Muscle layer of colon (tissue), 2 donors: ENCODE measurements at regions not wholly inside any gene's neighbourhood (a gene's known extent, or its start where the extent isn't known, plus 50 kb on each side); places are given as distances from the start of the nearest gene placed in this dataset.
A peak's percentile ranks its signal among the peaks of the same experiment; 100 is the strongest.
"Not testable (repeated sequence)": the region's sequence is repeated elsewhere in the genome, so short reads cannot be mapped to it uniquely, and the experiment has no call there.

ENCODE experiments used
- H3K27ac ChIP-seq: one replicate; pipeline ENCODE4 v1.7.0; 2013; ENCODE audit warnings: low read depth, mild to moderate bottlenecking, low read length, moderate library complexity
- H3K27me3 ChIP-seq, 2 donors: one replicate each; pipeline ENCODE4 v1.7.0; 2013; ENCODE audit warnings: low read length in 2 of 2, mild to moderate bottlenecking in 2 of 2; ENCODE audit not compliant: insufficient read depth in 2 of 2, control insufficient read depth in 1 of 2
- H3K36me3 ChIP-seq: one replicate; pipeline ENCODE4 v1.7.0; 2013; ENCODE audit warnings: mild to moderate bottlenecking, low read length; ENCODE audit not compliant: insufficient read depth
- H3K4me1 ChIP-seq: one replicate; pipeline ENCODE4 v1.7.0; 2013; ENCODE audit warnings: mild to moderate bottlenecking, low read length; ENCODE audit not compliant: insufficient read depth
- H3K4me3 ChIP-seq, 2 donors: one replicate each; pipeline ENCODE4 v1.7.0; 2013; ENCODE audit warnings: low read length in 2 of 2, low read depth in 1 of 2, mild to moderate bottlenecking in 1 of 2, moderate library complexity in 1 of 2
- H3K9ac ChIP-seq: one replicate; pipeline ENCODE4 v1.7.0; 2013; ENCODE audit warnings: low read length
- H3K9me3 ChIP-seq: one replicate; pipeline ENCODE4 v1.7.0; 2013; ENCODE audit warnings: mild to moderate bottlenecking, low read length
- donor health status: abdominal sarcoma.
- donor health status: Adenocarcinoma of cecum.

DNA sequence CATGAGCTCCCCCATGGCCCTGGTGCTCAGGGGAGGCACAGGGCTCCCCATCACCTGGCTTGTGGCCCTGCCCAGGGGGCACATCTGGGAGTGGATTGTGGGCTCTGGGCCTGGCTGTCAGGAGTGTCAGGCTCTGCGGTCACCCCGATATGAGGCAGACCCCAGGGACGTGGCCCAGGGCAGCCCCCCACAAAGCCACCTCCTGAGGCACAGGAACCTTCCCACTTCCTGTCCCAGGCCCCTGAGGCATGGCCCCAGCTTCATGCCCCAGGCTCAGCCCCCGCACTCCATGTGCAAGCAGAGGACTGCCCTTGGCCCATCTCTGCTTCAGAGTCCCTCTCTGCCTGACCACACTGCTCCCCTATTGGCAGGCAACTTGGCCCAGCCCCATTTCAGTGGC is 160.3 kb downstream of the PCTP start:
- Histone ChIP-seq H3K27me3 (no peaks in the 10 kb centered on the region), H3K4me1 (no peaks in the 10 kb centered on the region), H3K27ac (no peak overlapping the region), H3K4me3 (no peak overlapping the region), H3K36me3 (no peaks in the 10 kb centered on the region), H3K9me3 (no peaks in the 10 kb centered on the region), H3K9ac (no peak overlapping the region)

DNA sequence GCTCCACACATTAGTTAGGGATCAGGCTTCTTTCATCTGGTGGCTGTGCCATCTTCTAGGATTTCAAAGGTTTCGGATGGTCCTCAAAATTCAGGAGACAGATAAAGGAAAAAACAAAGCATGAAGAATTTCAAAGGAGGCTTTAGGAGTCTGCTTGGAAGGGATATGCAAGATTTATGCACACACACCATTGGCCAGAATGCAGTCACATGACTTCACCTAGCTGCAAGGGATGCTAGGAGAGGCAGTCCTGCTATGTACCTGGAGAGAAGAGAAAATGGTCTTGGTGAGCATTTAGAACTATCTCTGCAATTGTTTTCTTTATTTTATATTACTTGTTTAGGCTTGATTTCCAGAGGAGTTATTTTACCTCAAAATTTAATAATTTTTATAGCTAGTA is 174.6 kb downstream of the PCTP start:
- Histone ChIP-seq H3K27ac (no peak overlapping the region), H3K4me3 (no peak overlapping the region)

DNA sequence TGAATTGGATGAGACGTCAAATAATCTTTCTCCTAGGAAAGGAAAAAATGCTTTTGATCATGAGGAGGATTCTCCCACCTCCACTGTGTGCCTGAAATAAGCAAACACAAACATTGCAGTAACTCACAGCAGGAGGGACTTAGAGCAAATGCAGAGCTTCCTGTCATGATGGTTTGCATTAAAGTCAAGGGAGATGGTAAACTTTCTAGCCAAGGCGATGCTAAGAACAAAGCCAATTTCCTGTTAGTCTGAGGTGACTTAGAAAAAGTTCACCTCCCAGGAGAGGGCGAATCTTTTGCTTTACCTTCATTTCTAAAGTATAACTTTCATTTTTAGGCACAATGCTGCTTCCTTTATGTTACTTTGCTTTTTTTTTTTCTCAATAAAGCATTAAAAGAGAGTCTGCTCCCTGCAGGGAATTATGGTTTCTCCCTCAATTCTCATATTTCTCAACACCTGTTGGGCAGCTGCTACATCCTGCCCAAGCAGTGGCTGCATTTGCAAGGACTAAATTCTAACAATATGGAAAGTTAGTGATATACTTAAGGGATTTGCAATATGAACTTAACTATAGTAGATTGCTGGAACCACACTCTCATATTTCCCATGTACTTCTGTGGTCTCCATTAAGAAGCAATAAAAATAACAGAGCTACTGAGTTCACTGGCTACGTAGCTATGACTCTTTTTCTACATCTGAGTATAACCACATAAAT is 175.6 kb downstream of the PCTP start:
- no peak overlapping the region for H3K4me3 ChIP-seq
- no peaks in the 10 kb centered on the region for H3K27me3 ChIP-seq
- no peaks in the 10 kb centered on the region for H3K9me3 ChIP-seq
- no peaks in the 10 kb centered on the region for H3K4me1 ChIP-seq
- H3K27ac ChIP-seq, result no peak overlapping the region
- no peak overlapping the region for H3K9ac ChIP-seq
- no peaks in the 10 kb centered on the region for H3K36me3 ChIP-seq

More for the DNA sequence above, 174.6 kb downstream of the PCTP start:
- H3K9me3 ChIP-seq, result no peaks in the 10 kb centered on the region
- H3K27me3 ChIP-seq, result no peaks in the 10 kb centered on the region
- H3K36me3 ChIP-seq, result no peaks in the 10 kb centered on the region
- H3K9ac ChIP-seq, result no peak overlapping the region
- H3K4me1 ChIP-seq, result no peaks in the 10 kb centered on the region

DNA sequence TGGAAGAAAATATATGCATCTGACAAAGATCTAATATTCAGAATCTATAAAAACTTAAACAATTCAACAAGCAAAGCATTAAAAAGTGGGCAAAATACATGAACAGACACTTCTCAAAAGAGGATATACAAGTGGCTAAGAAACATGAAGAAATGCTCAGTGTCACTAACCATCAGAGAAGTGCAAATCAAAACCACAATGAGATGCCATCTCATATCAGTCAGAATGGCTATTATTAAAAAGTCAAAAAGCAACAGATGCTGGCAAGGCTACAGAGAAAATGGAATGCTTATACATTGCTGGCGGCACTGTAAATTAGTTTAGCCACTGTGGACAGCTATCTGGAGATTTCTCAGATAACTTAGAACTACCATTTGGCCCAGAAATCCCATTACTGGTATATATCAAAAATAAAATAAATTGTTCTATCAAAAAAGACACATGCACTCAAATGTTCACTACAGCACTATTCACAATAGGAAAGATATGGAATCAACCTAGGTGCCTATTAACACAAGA is 179.5 kb downstream of the PCTP start:
- H3K9me3 ChIP-seq, result no peaks in the 10 kb centered on the region
- no peaks in the 10 kb centered on the region for H3K27me3 ChIP-seq
- H3K9ac ChIP-seq, result no peak overlapping the region
- H3K4me3 ChIP-seq, result no peak overlapping the region
- no peak overlapping the region for H3K27ac ChIP-seq
- no peaks in the 10 kb centered on the region for H3K36me3 ChIP-seq
- no peaks in the 10 kb centered on the region for H3K4me1 ChIP-seq

DNA sequence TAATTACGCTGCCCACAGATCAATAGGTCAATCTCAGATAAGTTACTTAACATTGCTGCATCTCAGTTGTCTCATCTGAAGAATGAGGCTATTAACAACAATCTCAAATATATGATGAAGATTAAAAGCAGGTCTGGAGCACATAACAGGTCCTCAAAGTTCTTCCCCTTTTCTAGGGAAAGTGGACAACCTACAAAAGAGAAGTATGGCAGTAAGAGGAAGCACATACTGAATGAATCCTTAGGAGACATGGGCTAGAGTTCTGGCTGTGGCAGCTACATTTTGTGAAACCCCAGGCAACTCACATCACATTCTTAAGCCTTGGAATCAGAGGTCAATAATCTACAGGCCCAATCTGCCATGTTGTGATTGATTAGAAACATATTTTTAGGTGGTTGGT is 180.6 kb downstream of the PCTP start:
- no peaks in the 10 kb centered on the region for H3K27me3 ChIP-seq
- no peak overlapping the region for H3K9ac ChIP-seq
- H3K9me3 ChIP-seq, result no peaks in the 10 kb centered on the region
- H3K4me3 ChIP-seq, result peak overlapping the region in 1 of 2 donors; percentile 2
- H3K36me3 ChIP-seq, result no peaks in the 10 kb centered on the region
- no peak overlapping the region for H3K27ac ChIP-seq
- no peaks in the 10 kb centered on the region for H3K4me1 ChIP-seq

DNA sequence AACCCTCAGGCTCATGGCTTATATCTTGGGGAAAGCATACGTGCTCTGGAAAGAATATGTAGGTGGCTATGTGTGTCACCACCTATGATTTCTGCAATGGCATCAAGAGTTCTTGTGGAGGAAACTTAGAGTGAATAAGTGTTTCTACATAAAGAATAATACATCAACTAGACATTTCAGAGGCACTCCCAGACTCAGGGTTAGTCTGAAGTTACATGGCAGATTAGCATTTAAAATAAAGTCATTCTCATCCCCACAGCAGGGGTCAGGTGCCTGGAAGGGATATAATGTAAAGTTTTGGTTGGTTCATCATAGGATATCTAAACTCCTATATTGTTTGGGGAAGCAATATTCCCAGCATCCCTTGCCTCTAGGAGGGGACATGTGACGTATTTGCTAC is 182.1 kb downstream of the PCTP start:
- no peaks in the 10 kb centered on the region for H3K4me1 ChIP-seq
- no peak overlapping the region for H3K4me3 ChIP-seq
- H3K27ac ChIP-seq, result no peak overlapping the region
- H3K9ac ChIP-seq, result no peak overlapping the region
- H3K9me3 ChIP-seq, result no peaks in the 10 kb centered on the region
- H3K27me3 ChIP-seq, result no peaks in the 10 kb centered on the region
- no peaks in the 10 kb centered on the region for H3K36me3 ChIP-seq

DNA sequence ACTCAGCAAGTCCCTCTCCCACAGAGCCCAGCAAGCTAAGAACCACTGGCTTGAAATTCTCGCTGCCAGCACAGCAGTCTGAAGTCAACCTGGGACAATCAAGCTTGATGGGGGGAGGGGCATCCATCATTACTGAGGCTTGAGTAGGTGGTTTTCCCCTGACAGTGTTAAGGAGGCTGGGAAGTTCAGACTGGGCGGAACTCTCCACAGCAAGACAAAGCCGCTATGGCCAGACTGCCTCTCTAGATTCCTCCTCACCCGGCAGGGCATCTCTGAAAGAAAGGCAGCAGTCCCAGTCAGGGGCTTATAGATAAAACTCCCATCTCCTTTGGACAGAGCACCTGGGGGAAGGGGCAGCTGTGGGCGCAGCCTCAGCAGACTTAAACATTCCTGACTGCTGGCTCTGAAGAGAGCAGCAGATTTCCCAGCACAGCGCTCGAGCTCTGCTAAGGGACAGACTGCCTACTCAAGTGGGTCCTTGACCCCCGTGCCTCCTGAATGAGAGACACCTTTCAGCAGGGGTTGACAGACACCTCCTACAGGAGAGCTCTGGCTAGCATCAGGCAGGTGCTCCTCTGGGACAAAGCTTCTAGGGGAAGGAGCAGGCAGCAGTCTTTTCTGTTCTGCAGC is 188.4 kb downstream of the PCTP start:
- H3K27me3 ChIP-seq, H3K4me3 ChIP-seq, H3K36me3 ChIP-seq, H3K9ac ChIP-seq, H3K9me3 ChIP-seq, H3K4me1 ChIP-seq, H3K27ac ChIP-seq: not testable (repeated sequence)

DNA sequence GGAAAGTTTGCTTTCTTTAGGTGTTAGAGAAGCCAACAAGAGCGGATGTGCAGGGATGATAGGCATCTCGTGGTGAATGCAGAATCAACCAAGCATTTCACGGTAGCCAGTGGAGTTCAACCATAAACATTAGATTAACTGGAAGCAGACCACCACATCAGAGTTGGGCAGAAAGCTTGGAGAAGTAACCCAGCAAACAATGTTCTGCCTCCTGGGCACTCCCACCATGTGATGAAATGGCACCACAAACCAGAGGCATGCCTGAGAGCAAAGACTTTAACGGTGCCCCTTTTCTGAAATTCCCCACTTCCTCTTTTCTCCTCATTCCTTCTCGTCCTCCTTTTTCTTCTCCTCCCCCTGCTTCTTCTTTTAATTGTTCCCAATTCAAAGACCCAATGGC is 193.5 kb upstream of the ANKFN1 start:
- no peaks in the 10 kb centered on the region for H3K9me3 ChIP-seq
- H3K27ac ChIP-seq, result no peak overlapping the region
- H3K36me3 ChIP-seq, result no peaks in the 10 kb centered on the region
- H3K4me1 ChIP-seq, result peaks cover 9% of the 10 kb centered on the region
- H3K9ac ChIP-seq, result no peak overlapping the region
- no peak overlapping the region for H3K4me3 ChIP-seq
- H3K27me3 ChIP-seq, result no peaks in the 10 kb centered on the region

DNA sequence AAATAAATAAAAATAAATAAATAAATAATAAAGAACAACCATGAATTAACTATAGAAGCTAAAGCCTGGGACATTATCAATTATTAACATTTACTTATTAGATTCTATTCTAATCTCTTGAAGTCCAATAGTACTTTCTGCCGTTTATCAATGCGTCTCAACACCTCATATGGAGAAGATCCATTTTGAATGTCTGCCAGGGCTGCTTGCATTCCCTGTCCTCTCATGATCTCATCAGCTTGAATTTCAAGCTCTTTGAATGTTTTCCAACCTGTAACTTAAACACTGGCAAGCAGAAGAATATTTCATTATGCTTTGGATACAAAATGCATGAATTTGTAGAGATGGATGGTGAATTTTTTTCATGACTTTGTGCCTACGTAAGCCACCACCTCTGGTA is 191.9 kb upstream of the ANKFN1 start:
- peaks cover 9% of the 10 kb centered on the region for H3K4me1 ChIP-seq
- no peaks in the 10 kb centered on the region for H3K9me3 ChIP-seq
- H3K27ac ChIP-seq, result no peak overlapping the region
- H3K27me3 ChIP-seq, result no peaks in the 10 kb centered on the region
- H3K36me3 ChIP-seq, result no peaks in the 10 kb centered on the region
- H3K4me3 ChIP-seq, result no peak overlapping the region
- H3K9ac ChIP-seq, result no peak overlapping the region

DNA sequence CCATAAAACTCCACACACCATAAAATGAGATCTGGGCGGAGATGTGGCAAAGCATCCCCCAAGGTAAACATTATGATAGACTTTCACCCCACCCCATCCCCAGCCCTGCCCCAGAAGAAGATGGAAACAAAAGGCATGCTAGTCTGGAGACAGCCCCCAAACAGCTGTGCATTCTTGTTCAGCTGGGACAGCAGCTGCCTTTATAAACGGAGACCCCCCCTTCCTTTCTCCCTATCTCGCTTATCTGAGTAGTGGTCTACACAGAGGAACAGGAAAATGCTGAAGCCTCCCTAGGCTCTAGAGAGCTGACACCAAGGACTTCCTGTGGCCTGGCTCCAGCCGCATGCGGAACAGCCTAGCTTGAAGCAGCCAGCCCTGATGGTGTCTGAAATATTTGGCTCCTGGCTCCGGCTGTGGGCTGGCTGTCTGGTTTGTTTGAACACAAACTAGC is 190.3 kb upstream of the ANKFN1 start:
- H3K9ac ChIP-seq, result no peak overlapping the region
- no peaks in the 10 kb centered on the region for H3K9me3 ChIP-seq
- H3K4me1 ChIP-seq, result peaks cover 9% of the 10 kb centered on the region
- H3K27me3 ChIP-seq, result no peaks in the 10 kb centered on the region
- no peaks in the 10 kb centered on the region for H3K36me3 ChIP-seq
- H3K4me3 ChIP-seq, result no peak overlapping the region
- H3K27ac ChIP-seq, result no peak overlapping the region

DNA sequence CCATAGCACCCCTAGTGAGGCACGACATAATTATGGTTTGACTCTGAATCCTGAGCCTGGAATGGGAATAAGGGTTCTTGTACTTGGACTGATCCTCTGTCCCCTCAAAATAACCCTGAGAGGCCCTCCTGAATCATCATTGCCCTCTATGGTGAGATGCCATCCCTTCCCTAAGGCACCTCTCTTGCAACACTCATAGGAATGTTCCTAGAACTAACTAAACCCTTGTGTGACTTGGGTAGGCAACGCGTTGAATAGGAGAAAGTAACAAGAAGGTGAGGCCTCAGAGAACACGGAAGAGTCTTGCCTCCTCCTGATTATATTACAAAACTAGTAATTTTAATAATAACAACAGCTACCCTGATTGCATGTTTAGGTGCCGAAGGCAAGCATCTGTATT is 189.1 kb upstream of the ANKFN1 start:
- Histone ChIP-seq H3K4me1 (peaks cover 9% of the 10 kb centered on the region), H3K27me3 (no peaks in the 10 kb centered on the region), H3K9ac (no peak overlapping the region), H3K27ac (no peak overlapping the region), H3K9me3 (no peaks in the 10 kb centered on the region), H3K4me3 (no peak overlapping the region), H3K36me3 (no peaks in the 10 kb centered on the region)

DNA sequence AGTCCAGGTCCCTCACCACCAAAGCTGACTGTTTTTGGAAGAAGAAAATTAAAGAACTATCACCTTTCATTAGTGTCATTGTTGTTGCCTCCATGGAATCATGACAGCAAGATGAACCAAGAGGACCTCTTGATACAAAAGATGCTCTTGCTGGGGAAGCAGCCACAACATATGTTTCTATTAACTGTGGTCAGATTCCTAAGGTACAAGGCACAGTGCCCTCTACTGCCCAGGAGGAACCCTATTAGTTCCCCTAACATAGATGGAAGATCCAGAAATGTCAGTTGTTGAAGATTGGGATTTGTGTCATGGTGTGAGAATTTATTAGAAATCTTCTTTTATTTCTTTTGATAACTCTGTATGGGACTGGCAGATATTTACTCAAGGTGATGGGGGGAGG is 188.2 kb upstream of the ANKFN1 start:
- H3K4me3 ChIP-seq, result no peak overlapping the region

More for the DNA sequence above, 188.2 kb upstream of the ANKFN1 start:
- no peaks in the 10 kb centered on the region for H3K9me3 ChIP-seq
- H3K27me3 ChIP-seq, result no peaks in the 10 kb centered on the region
- H3K36me3 ChIP-seq, result no peaks in the 10 kb centered on the region
- no peak overlapping the region for H3K27ac ChIP-seq
- peaks cover 9% of the 10 kb centered on the region for H3K4me1 ChIP-seq
- H3K9ac ChIP-seq, result no peak overlapping the region
